Body of pancreas (tissue), 4 donors: ENCODE measurements at regions not wholly inside any gene's neighbourhood (a gene's known extent, or its start where the extent isn't known, plus 50 kb on each side); places are given as distances from the start of the nearest gene placed in this dataset.

Experiments used
- ATAC-seq: fragments of 150-250 bp; one replicate; pipeline ENCODE4 v1.9.1; 2016
- DNase-seq, 4 donors: peaks; one replicate each; pipeline ENCODE4 v3.0.0-alpha.2; 2019
- H3K27ac ChIP-seq, 4 donors: fragments of 200-600 bp; sonication (generic); 1 replicate in 3 of 4; 2 replicates in 1 of 4; pipeline versions ENCODE4 v1.5.1 to v1.6.1; 2016 to 2019; ENCODE audit warnings: mild to moderate bottlenecking in 1 of 4, mixed read lengths in 1 of 4, moderate library complexity in 1 of 4
- H3K27me3 ChIP-seq, 2 donors: fragments of 200-600 bp; sonication (generic); one replicate each; pipeline ENCODE4 v1.6.0; 2016; ENCODE audit warnings: mild to moderate bottlenecking in 1 of 2
- H3K36me3 ChIP-seq, 2 donors: fragments of 200-600 bp; sonication (generic); replicated peaks in 1 of 2; 2 replicates each; pipeline ENCODE4 v1.5.1; 2016; ENCODE audit warnings: low read depth in 2 of 2; ENCODE audit not compliant: insufficient read depth in 1 of 2
- H3K4me1 ChIP-seq: fragments of 200-600 bp; sonication (generic); one replicate; pipeline ENCODE4 v1.6.0; 2016
- H3K4me3 ChIP-seq, 2 donors: fragments of 200-600 bp; sonication (generic); 1 replicate in 1 of 2; 2 replicates in 1 of 2; pipeline ENCODE4 v1.5.1; 2016 to 2019
- H3K9me3 ChIP-seq, 3 donors: fragments of 200-600 bp; sonication (generic); 1 replicate in 2 of 3; 2 replicates in 1 of 3; pipeline ENCODE4 v1.5.1; 2016
- POLR2A ChIP-seq, 3 donors: fragments of 450-650 bp; IDR thresholded peaks; one replicate each; pipeline ENCODE4 v1.6.1; 2016; ENCODE audit warnings: antibody characterized with exemption in 3 of 3, mild to moderate bottlenecking in 2 of 3
- WGBS, 2 donors: methylation state at CpG; one replicate each; pipeline ENCODE4 v1.1.5; 2017; 5-methylcytosine and 5-hydroxymethylcytosine counted together
- intact Hi-C: fragments of 100-400 bp; cut with DNase I; formaldehyde crosslinking; loops from one replicate; pipeline ENCODE4 v1.15.1; 2023
- TF ChIP-seq, protein P1 (sequence below), 7 experiments: fragments of 450-650 bp in 4 of 7; fragments of 200-600 bp in 3 of 7; sonication (generic) in 3 of 7; IDR thresholded peaks; one replicate each; pipeline ENCODE4 v1.5.1; 2016 to 2019; ENCODE audit warnings: antibody characterized with exemption in 7 of 7

DNA sequence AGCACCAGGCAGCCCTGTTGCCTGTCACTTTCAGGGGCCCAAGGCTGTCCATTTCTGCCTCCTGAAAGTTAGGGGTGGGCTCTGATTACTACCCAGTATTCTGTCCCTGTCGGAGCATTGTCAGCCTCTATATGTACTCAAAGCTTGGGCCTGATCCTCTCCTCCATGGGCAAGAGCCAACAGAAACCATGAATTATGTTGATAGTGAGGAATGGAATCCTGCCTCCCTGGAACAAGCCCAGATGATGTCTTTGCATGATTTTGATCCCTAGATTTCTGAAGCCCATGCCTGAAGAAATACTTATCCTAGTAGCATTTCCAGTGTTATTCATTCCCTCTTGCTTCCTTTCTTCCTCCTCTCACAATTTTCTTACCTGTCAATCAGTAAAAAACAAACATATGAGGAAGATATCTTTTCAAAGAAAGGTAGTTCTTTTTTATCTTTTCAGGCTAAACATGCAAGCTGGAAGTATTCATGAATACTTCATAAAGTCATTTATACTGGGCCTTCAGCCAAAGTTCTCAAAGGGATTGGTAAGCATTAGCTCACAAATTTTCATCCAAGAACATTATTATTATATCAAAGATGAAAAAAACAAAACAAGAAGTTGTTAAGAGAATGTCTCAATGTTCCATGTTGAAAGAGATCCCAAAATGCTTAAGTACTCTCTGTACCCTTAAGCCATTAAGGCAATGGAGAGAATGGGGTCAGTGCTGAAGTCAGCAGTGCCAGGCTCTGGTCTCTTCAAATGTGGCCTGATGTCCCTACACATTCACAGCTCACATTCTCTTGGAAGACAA is 171.7 kb downstream of the NHLRC3 start:
- WGBS, 2 donors, result 50 to 53% methylated on average over 1 of the region's 1 CpG
- no peaks in the 10 kb centered on the region for H3K36me3 ChIP-seq
- no peak for ATAC-seq
- DNase-seq, result no peak
- TF ChIP-seq, protein P1, sequence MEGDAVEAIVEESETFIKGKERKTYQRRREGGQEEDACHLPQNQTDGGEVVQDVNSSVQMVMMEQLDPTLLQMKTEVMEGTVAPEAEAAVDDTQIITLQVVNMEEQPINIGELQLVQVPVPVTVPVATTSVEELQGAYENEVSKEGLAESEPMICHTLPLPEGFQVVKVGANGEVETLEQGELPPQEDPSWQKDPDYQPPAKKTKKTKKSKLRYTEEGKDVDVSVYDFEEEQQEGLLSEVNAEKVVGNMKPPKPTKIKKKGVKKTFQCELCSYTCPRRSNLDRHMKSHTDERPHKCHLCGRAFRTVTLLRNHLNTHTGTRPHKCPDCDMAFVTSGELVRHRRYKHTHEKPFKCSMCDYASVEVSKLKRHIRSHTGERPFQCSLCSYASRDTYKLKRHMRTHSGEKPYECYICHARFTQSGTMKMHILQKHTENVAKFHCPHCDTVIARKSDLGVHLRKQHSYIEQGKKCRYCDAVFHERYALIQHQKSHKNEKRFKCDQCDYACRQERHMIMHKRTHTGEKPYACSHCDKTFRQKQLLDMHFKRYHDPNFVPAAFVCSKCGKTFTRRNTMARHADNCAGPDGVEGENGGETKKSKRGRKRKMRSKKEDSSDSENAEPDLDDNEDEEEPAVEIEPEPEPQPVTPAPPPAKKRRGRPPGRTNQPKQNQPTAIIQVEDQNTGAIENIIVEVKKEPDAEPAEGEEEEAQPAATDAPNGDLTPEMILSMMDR (IDR thresholded peaks at IDR 0.05), result no peak
- no peak for TF ChIP-seq POLR2A (IDR thresholded peaks at IDR 0.05)
- H3K27ac ChIP-seq, result no peak overlapping the region
- H3K4me3 ChIP-seq, result no peak overlapping the region
- intact Hi-C loops, result no loop called here
- H3K9me3 ChIP-seq, result no peaks in the 10 kb centered on the region
- no peaks in the 10 kb centered on the region for H3K27me3 ChIP-seq
- no peaks in the 10 kb centered on the region for H3K4me1 ChIP-seq

GRCh38 chr13:39210961-39211534 is 172.8 kb downstream of the NHLRC3 start:
- H3K9me3 ChIP-seq, result no peaks in the 10 kb centered on the region
- H3K4me3 ChIP-seq, result no peak overlapping the region
- TF ChIP-seq, protein P1 (IDR thresholded peaks at IDR 0.05), result no peak
- TF ChIP-seq POLR2A (IDR thresholded peaks at IDR 0.05), result no peak
- 76 to 92% methylated on average over 1 of the region's 1 CpG for WGBS, 2 donors
- no peaks in the 10 kb centered on the region for H3K27me3 ChIP-seq
- H3K4me1 ChIP-seq, result no peaks in the 10 kb centered on the region
- H3K27ac ChIP-seq, result no peak overlapping the region
- ATAC-seq, result no peak
- intact Hi-C loops, result no loop called here
- H3K36me3 ChIP-seq, result no peaks in the 10 kb centered on the region
- DNase-seq, result no peak

- 78 to 85% methylated on average over 8 of the region's 8 CpGs for WGBS, 2 donors
- H3K27ac ChIP-seq, result no peak overlapping the region
- DNase-seq, result no peak
These were observed 177.7 kb downstream of the NHLRC3 start for GRCh38 chr13:39215971-39216370.

GRCh38 chr13:39217471-39217870 is 179.2 kb downstream of the NHLRC3 start:
- ATAC-seq (no peak), DNase-seq (no peak)
- no peaks in the 10 kb centered on the region for H3K9me3 ChIP-seq
- no peaks in the 10 kb centered on the region for H3K27me3 ChIP-seq
- intact Hi-C loops, result no loop called here
- no peaks in the 10 kb centered on the region for H3K4me1 ChIP-seq
- no peaks in the 10 kb centered on the region for H3K36me3 ChIP-seq
- WGBS, 2 donors, result 36 to 44% methylated on average over 3 of the region's 3 CpGs
- H3K4me3 ChIP-seq, result no peak overlapping the region
- no peak for TF ChIP-seq POLR2A (IDR thresholded peaks at IDR 0.05)
- TF ChIP-seq, protein P1 (IDR thresholded peaks at IDR 0.05), result no peak
- H3K27ac ChIP-seq, result no peak overlapping the region

More at GRCh38 chr13:39215971-39216370, 177.7 kb downstream of the NHLRC3 start:
- Histone ChIP-seq H3K36me3 (no peaks in the 10 kb centered on the region), H3K27me3 (no peaks in the 10 kb centered on the region), H3K9me3 (no peaks in the 10 kb centered on the region), H3K4me1 (no peaks in the 10 kb centered on the region), H3K4me3 (no peak overlapping the region)
- TF ChIP-seq, protein P1 (IDR thresholded peaks at IDR 0.05), result no peak
- no peak for TF ChIP-seq POLR2A (IDR thresholded peaks at IDR 0.05)
- ATAC-seq, result no peak
- intact Hi-C loops, result no loop called here
